Mesenchymal stem cell (in vitro differentiated cells and primary cell): ENCODE measurements at regions not wholly inside any gene's neighbourhood (a gene's known extent, or its start where the extent isn't known, plus 50 kb on each side); places are given as distances from the start of the nearest gene placed in this dataset.

ENCODE experiments used
- DNase-seq: peaks from one replicate; pipeline ENCODE4 v3.0.0-alpha.2; 2013
- H2AFZ ChIP-seq: one replicate; pipeline ENCODE4 v1.6.1; 2013; ENCODE audit warnings: low read depth, mild to moderate bottlenecking, control low read depth, inconsistent platforms, low read length, moderate library complexity
- H2AK5ac ChIP-seq: 2 replicates; pipeline ENCODE4 v1.6.1; 2013; ENCODE audit warnings: low read length, moderate library complexity, mild to moderate bottlenecking, inconsistent platforms; ENCODE audit not compliant: severe bottlenecking
- H2BK120ac ChIP-seq: one replicate; pipeline ENCODE4 v1.6.1; 2013; ENCODE audit warnings: low read depth, mild to moderate bottlenecking, inconsistent platforms, low read length, moderate library complexity
- H2BK12ac ChIP-seq, 2 experiments: one replicate each; pipeline ENCODE4 v1.6.1; 2013; ENCODE audit warnings: inconsistent platforms in 2 of 2, low read length in 2 of 2, mild to moderate bottlenecking in 2 of 2, moderate library complexity in 2 of 2, control low read depth in 1 of 2
- H2BK15ac ChIP-seq: one replicate; pipeline ENCODE4 v1.6.1; 2013; ENCODE audit warnings: mild to moderate bottlenecking, low read depth, inconsistent platforms; ENCODE audit not compliant: poor library complexity, severe bottlenecking
- H2BK5ac ChIP-seq: 2 replicates; pipeline ENCODE4 v1.6.1; 2013; ENCODE audit warnings: low read depth, mild to moderate bottlenecking, low read length, control low read depth, inconsistent platforms; ENCODE audit not compliant: poor library complexity, severe bottlenecking
- H3K14ac ChIP-seq, 2 experiments: one replicate each; pipeline ENCODE4 v1.6.1; 2013; ENCODE audit warnings: inconsistent platforms in 2 of 2, low read length in 2 of 2, control low read depth in 1 of 2, mild to moderate bottlenecking in 1 of 2, moderate library complexity in 1 of 2
- H3K18ac ChIP-seq, 2 experiments: one replicate each; pipeline ENCODE4 v1.6.1; 2013; ENCODE audit warnings: inconsistent platforms in 2 of 2, low read length in 2 of 2, control low read depth in 1 of 2, low read depth in 1 of 2, mild to moderate bottlenecking in 1 of 2
- H3K23ac ChIP-seq, 2 experiments: one replicate each; pipeline ENCODE4 v1.6.1; 2013; ENCODE audit warnings: inconsistent platforms in 2 of 2, low read length in 2 of 2, mild to moderate bottlenecking in 2 of 2, moderate library complexity in 2 of 2, control low read depth in 1 of 2
- H3K27ac ChIP-seq: 2 replicates; pipeline ENCODE4 v1.5.1; 2013; ENCODE audit warnings: mild to moderate bottlenecking, moderate library complexity, low read length, control low read depth, inconsistent platforms; ENCODE audit not compliant: poor library complexity, severe bottlenecking
- H3K27me3 ChIP-seq, 2 experiments: 2 replicates each; pipeline versions ENCODE4 v1.6.1 to v1.7.0; 2013; ENCODE audit warnings: low read length in 2 of 2, mild to moderate bottlenecking in 2 of 2, moderate library complexity in 2 of 2, control low read depth in 1 of 2, inconsistent platforms in 1 of 2; ENCODE audit not compliant: control insufficient read depth in 1 of 2, insufficient read depth in 1 of 2
- H3K36me3 ChIP-seq, 2 experiments: 2 replicates each; pipeline versions ENCODE4 v1.6.1 to v1.7.0; 2013; ENCODE audit warnings: low read length in 2 of 2, control low read depth in 1 of 2, inconsistent platforms in 1 of 2, low read depth in 1 of 2, mild to moderate bottlenecking in 1 of 2; ENCODE audit not compliant: insufficient read depth in 2 of 2, control insufficient read depth in 1 of 2
- H3K4ac ChIP-seq, 2 experiments: one replicate each; pipeline ENCODE4 v1.6.1; 2013; ENCODE audit warnings: inconsistent platforms in 2 of 2, low read length in 2 of 2, mild to moderate bottlenecking in 2 of 2, moderate library complexity in 2 of 2, control low read depth in 1 of 2, low read depth in 1 of 2
- H3K4me1 ChIP-seq: 2 replicates; pipeline ENCODE4 v1.6.1; 2013; ENCODE audit warnings: low read depth, low read length, control low read depth; ENCODE audit not compliant: control insufficient read depth, insufficient read depth
- H3K4me2 ChIP-seq: 2 replicates; pipeline ENCODE4 v1.6.1; 2013; ENCODE audit warnings: low read length, mild to moderate bottlenecking, inconsistent platforms; ENCODE audit not compliant: poor library complexity, severe bottlenecking
- H3K4me3 ChIP-seq, 2 experiments: 2 replicates each; pipeline versions ENCODE4 v1.5.1 to v1.7.0; 2013; ENCODE audit warnings: low read length in 2 of 2, mild to moderate bottlenecking in 2 of 2, control low read depth in 1 of 2, low read depth in 1 of 2; ENCODE audit not compliant: insufficient read depth in 1 of 2
- H3K79me1 ChIP-seq: replicated peaks from 2 replicates; pipeline ENCODE4 v1.6.1; 2013; ENCODE audit warnings: mild to moderate bottlenecking, control low read depth, low read length, inconsistent platforms; ENCODE audit not compliant: poor library complexity, severe bottlenecking
- H3K9ac ChIP-seq: 2 replicates; pipeline ENCODE4 v1.7.0; 2013; ENCODE audit warnings: mild to moderate bottlenecking, low read length, moderate library complexity
- H3K9me3 ChIP-seq: 2 replicates; pipeline ENCODE4 v1.7.0; 2013; ENCODE audit warnings: mild to moderate bottlenecking, low read length; ENCODE audit not compliant: control insufficient read depth
- H4K8ac ChIP-seq: one replicate; pipeline ENCODE4 v1.6.1; 2013; ENCODE audit warnings: inconsistent platforms, mild to moderate bottlenecking, low read length, moderate library complexity
- H4K91ac ChIP-seq: one replicate; pipeline ENCODE4 v1.6.1; 2013; ENCODE audit warnings: mild to moderate bottlenecking, low read length, inconsistent platforms
- WGBS: methylation state at CpG from one replicate; pipeline ENCODE4 v1.1.7; 2013; ENCODE audit warnings: mixed read lengths; 5-methylcytosine and 5-hydroxymethylcytosine counted together

DNA sequence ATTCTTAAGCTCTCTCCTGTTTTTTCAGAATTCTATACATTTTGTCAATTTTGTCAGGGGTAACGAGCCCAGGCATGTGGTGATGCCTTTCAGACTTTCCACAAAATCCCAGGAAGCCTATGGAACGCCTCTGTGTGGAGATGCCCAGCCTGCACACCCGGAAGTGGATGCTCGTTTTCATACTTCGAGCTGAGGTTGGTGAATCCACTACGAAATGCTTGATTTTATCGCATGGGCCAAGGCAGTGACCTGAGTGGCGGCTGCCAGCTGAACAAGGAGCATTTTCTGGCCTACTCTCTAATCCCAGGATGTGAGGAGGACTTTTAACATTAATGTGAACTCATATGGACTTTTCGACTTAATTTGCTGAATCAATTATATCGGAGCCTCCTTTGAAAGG lies 426.7 kb upstream of the B3GAT1 start:
- 72% methylated on average over 8 of the region's 10 CpGs for WGBS
- H2BK5ac ChIP-seq, result no peak overlapping the region
- H3K4me3 ChIP-seq, result no peak overlapping the region
- H4K8ac ChIP-seq, result no peak overlapping the region
- H3K36me3 ChIP-seq, result no peaks in the 10 kb centered on the region
- H2AK5ac ChIP-seq, result no peak overlapping the region
- no peaks in the 10 kb centered on the region for H3K79me1 ChIP-seq
- H3K4me2 ChIP-seq, result no peak overlapping the region
- no peak overlapping the region for H3K9ac ChIP-seq
- H2BK15ac ChIP-seq, result no peak overlapping the region
- no peak for DNase-seq
- H3K23ac ChIP-seq, result no peak overlapping the region
- no peaks in the 10 kb centered on the region for H3K9me3 ChIP-seq
- no peak overlapping the region for H4K91ac ChIP-seq
- no peaks in the 10 kb centered on the region for H3K4me1 ChIP-seq
- no peak overlapping the region for H3K4ac ChIP-seq
- H2AFZ ChIP-seq, result no peak overlapping the region
- no peak overlapping the region for H3K18ac ChIP-seq
- no peaks in the 10 kb centered on the region for H3K27me3 ChIP-seq
- no peak overlapping the region for H3K27ac ChIP-seq
- no peak overlapping the region for H3K14ac ChIP-seq
- H2BK12ac ChIP-seq, result no peak overlapping the region
- no peak overlapping the region for H2BK120ac ChIP-seq

DNA sequence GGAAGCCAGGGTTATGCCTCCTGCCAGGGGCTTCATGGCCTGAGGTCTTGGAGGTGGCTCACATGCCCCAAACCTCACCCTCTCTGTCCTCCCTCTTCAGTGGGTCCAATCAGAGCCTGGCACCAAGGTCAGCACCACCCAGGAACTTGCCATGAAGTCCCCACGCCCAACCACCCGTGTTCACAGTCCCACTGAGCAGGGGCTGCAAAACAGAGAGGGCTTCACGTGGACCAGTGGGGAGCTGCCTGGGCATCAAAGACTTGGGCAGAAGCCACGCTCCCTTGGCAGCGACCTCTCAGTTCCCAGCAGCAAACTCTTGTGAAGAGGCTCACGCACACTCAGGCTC lies 425.8 kb upstream of the B3GAT1 start:
- H3K14ac ChIP-seq, result no peak overlapping the region
- H3K9me3 ChIP-seq, result no peaks in the 10 kb centered on the region
- 75% methylated on average over 6 of the region's 6 CpGs for WGBS
- H3K23ac ChIP-seq, result no peak overlapping the region
- H2BK15ac ChIP-seq, result no peak overlapping the region
- no peak overlapping the region for H3K27ac ChIP-seq
- no peak for DNase-seq
- no peak overlapping the region for H2BK12ac ChIP-seq
- H3K79me1 ChIP-seq, result no peaks in the 10 kb centered on the region
- no peak overlapping the region for H3K4me2 ChIP-seq
- H3K4ac ChIP-seq, result no peak overlapping the region
- H2AK5ac ChIP-seq, result no peak overlapping the region
- no peak overlapping the region for H3K9ac ChIP-seq
- no peak overlapping the region for H2BK5ac ChIP-seq
- H3K4me1 ChIP-seq, result no peaks in the 10 kb centered on the region
- no peak overlapping the region for H2AFZ ChIP-seq
- no peak overlapping the region for H2BK120ac ChIP-seq
- H4K8ac ChIP-seq, result no peak overlapping the region
- no peak overlapping the region for H3K4me3 ChIP-seq
- no peak overlapping the region for H4K91ac ChIP-seq
- H3K36me3 ChIP-seq, result no peaks in the 10 kb centered on the region
- no peak overlapping the region for H3K18ac ChIP-seq
- no peaks in the 10 kb centered on the region for H3K27me3 ChIP-seq

DNA sequence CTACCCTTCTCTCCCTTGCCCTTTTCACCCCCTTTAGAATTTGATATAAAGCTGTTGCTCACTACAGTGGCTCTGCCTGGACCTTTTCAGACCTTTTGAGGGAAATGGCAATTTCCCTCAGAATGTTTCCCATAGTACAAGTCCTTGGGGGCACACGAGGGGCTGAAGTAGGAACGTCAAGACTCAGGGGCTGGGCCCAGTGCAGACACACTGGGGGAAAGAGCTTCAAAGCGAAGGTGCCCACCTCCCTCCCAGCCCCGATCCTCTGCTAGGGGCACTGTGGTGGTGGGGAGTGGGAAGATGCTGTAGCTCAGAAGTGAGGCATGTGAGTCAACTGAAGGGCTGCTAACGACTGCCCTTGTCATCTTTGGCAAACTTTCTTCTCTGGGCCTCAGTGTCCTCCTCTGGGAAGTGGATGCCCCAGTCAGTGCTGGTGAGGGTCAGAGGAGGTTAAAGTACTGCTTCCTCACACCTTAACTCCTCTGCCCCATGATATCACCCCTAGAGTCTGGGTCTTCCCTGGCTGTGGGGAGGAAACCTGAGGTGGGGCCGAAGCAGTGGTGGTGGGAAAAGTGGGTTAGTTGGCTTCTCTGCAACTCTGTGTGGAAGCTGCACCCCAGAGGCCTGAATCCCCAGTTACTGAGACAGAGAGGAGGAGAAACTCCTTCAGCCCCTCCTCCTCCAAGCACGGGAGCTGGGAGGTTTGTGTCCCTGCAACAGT lies 425.3 kb upstream of the B3GAT1 start:
- Histone ChIP-seq H3K4me3 (no peak overlapping the region), H3K14ac (no peak overlapping the region), H2BK5ac (no peak overlapping the region)

DNA sequence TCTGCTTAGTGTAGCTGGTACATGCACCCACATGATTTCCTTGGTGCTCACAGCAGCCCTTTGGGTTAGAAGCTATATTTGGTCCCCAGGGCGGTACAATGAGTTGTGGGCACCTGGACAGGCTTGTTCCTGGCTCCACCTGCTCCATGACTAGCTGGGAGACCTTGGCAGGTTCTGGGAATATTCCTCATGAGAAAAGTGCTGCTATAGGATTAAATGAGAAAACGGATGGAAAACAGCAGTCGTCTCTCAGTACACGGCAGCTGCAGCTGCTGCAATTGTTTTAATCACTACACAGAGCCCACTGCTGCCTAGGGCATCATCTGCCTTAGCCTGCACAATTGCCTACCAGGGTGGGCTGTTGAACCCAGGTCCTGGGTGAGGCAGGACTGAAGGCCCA lies 424.5 kb upstream of the B3GAT1 start:
- DNase-seq, result no peak
- Histone ChIP-seq H3K4me2 (no peak overlapping the region), H3K36me3 (no peaks in the 10 kb centered on the region), H3K23ac (no peak overlapping the region), H2AFZ (no peak overlapping the region), H3K4me3 (no peak overlapping the region), H3K9me3 (no peaks in the 10 kb centered on the region), H3K18ac (no peak overlapping the region), H3K4me1 (no peaks in the 10 kb centered on the region), H3K9ac (no peak overlapping the region), H3K4ac (no peak overlapping the region), H3K27ac (no peak overlapping the region), H2BK5ac (no peak overlapping the region), H4K8ac (no peak overlapping the region), H3K79me1 (no peaks in the 10 kb centered on the region), H2AK5ac (no peak overlapping the region), H2BK15ac (no peak overlapping the region), H2BK12ac (no peak overlapping the region), H3K27me3 (no peaks in the 10 kb centered on the region), H4K91ac (no peak overlapping the region), H3K14ac (no peak overlapping the region), H2BK120ac (no peak overlapping the region)
- 77% methylated on average over 4 of the region's 4 CpGs for WGBS

More for the DNA sequence above, 425.3 kb upstream of the B3GAT1 start:
- no peak overlapping the region for H3K4me2 ChIP-seq
- no peaks in the 10 kb centered on the region for H3K36me3 ChIP-seq
- no peak overlapping the region for H2AFZ ChIP-seq
- H3K4ac ChIP-seq, result no peak overlapping the region
- no peak overlapping the region for H4K8ac ChIP-seq
- no peak overlapping the region for H3K27ac ChIP-seq
- H3K79me1 ChIP-seq, result no peaks in the 10 kb centered on the region
- H3K23ac ChIP-seq, result no peak overlapping the region
- H2BK12ac ChIP-seq, result no peak overlapping the region
- no peak overlapping the region for H2BK120ac ChIP-seq
- H2AK5ac ChIP-seq, result no peak overlapping the region
- H3K4me1 ChIP-seq, result no peaks in the 10 kb centered on the region
- DNase-seq, result no peak
- WGBS, result 67% methylated on average over 5 of the region's 7 CpGs
- H3K27me3 ChIP-seq, result no peaks in the 10 kb centered on the region
- no peak overlapping the region for H2BK15ac ChIP-seq
- H3K9me3 ChIP-seq, result no peaks in the 10 kb centered on the region
- no peak overlapping the region for H3K9ac ChIP-seq
- H3K18ac ChIP-seq, result no peak overlapping the region
- no peak overlapping the region for H4K91ac ChIP-seq
